ENCODE measurements at regions not wholly inside any gene's neighbourhood (a gene's known extent, or its start where the extent isn't known, plus 50 kb on each side); places are given as distances from the start of the nearest gene placed in this dataset.

GRCh38 chr4:179128299-179128698 lies 1686.1 kb upstream of the AGA start:
- no peaks in the 10 kb centered on the region for H3K4me1 ChIP-seq (ENCODE audit: control insufficient read depth, insufficient read depth, low read length)
- H3K9me3 ChIP-seq (replicated peaks; ENCODE audit: control insufficient read depth, insufficient read depth, low read length): no peaks in the 10 kb centered on the region
- H3K27ac ChIP-seq (ENCODE audit: control insufficient read depth, insufficient read depth): no peak overlapping the region
- RAD21 ChIA-PET (ENCODE audit: unreplicated experiment): interaction anchor here (0.8 to 1.5 kb wide), 4 partner anchors 16 to 492 kb away, joined by 3 to 4 read pairs (median 4); no protein-coding TSS in a partner anchor
- H3K9ac ChIP-seq (ENCODE audit: control insufficient read depth, insufficient read depth, low read length): no peak overlapping the region
- H3K4me2 ChIP-seq (ENCODE audit: control insufficient read depth, insufficient read depth): no peak overlapping the region
- H3K36me3 ChIP-seq (ENCODE audit: control insufficient read depth in 2 of 2, insufficient read depth in 2 of 2, low read length in 1 of 2): no peaks in the 10 kb centered on the region
- H3K79me2 ChIP-seq (ENCODE audit: control insufficient read depth, insufficient read depth, low read length): no peaks in the 10 kb centered on the region
- H2AFZ ChIP-seq (ENCODE audit: control insufficient read depth, low read depth, low read length): no peak overlapping the region
- CTCF ChIA-PET: interaction anchor here (1.4 kb wide), 1 partner anchor 219 kb away, joined by 4 read pairs; no protein-coding TSS in a partner anchor
- POLR2A ChIA-PET: interaction anchor here (0.5 kb wide), 1 partner anchor 1630 kb away, joined by 3 read pairs; no protein-coding TSS in a partner anchor
- no peaks in the 10 kb centered on the region for H4K20me1 ChIP-seq (ENCODE audit: control insufficient read depth, insufficient read depth)
- intact Hi-C loops (cut with micrococcal nuclease; ENCODE audit: unreplicated experiment): loop anchor here (2.0 kb wide), 1 partner anchor 479 kb away; no protein-coding TSS in a partner anchor
- ATAC-seq (peak; percentile 76), FAIRE-seq (no peak), DNase-seq (ENCODE audit: low read depth, low spot score) (peak; percentile 30)
- no peak overlapping the region for H3K4me3 ChIP-seq
- no TSS peak for BruUV-seq (replicated peaks)
- WGBS (ENCODE audit: insufficient coverage, insufficient replicate concordance, low lambda C conversion rate, missing lambda C conversion rate): 45% methylated on average over 4 of the region's 4 CpGs
- in situ Hi-C loops (cut with MboI): no loop called here
- SMC1A ChIA-PET (ENCODE audit: uncharacterized antibody, unreplicated experiment): interaction anchor here (0.6 to 1.7 kb wide), 10 partner anchors 8 to 496 kb away, joined by 3 to 5 read pairs (median 4); no protein-coding TSS in a partner anchor
- no peaks in the 10 kb centered on the region for H3K27me3 ChIP-seq (replicated peaks in 1 of 2; ENCODE audit: control insufficient read depth in 2 of 2, insufficient read depth in 2 of 2, low read length in 1 of 2)
- TF ChIP-seq ZNF24 (IDR thresholded peaks at IDR 0.05) (0 out of 2 replicates have a peak, but pooled peaks have one; percentile 33), CTCF (IDR thresholded peaks at IDR 0.05 in 2 of 3, conservative IDR thresholded peaks at IDR 0.05 in 1 of 3; ENCODE audit: control insufficient read depth in 2 of 3, extremely low read depth in 1 of 3, insufficient read depth in 1 of 3, low read depth in 3 of 3, low read length in 3 of 3) (no peak), KAT2A (conservative IDR thresholded peaks at IDR 0.05; ENCODE audit: control insufficient read depth, low read depth, low read length) (no peak), BMI1 (IDR thresholded peaks at IDR 0.05; ENCODE audit: borderline replicate concordance) (peak; percentile 44; the same call in 1 of the 2 replicates), IRF4 (IDR thresholded peaks at IDR 0.05; ENCODE audit: low read depth, low read length) (no peak), RUNX3 (IDR thresholded peaks at IDR 0.05; ENCODE audit: low read length) (peak; percentile 31; the same call in 1 of the 2 replicates), DPF2 (IDR thresholded peaks at IDR 0.05) (peak; percentile 77), SPI1 (IDR thresholded peaks at IDR 0.05; ENCODE audit: borderline replicate concordance, insufficient read depth, low read depth, low read length) (no peak), ZNF217 (IDR thresholded peaks at IDR 0.05) (peak; percentile 74; the same call in 1 of the 2 replicates), IKZF1 (conservative IDR thresholded peaks at IDR 0.05) (peak; percentile 72), SMAD1 (IDR thresholded peaks at IDR 0.05; ENCODE audit: low read depth, partially characterized antibody) (peak; percentile 72), IKZF2 (IDR thresholded peaks at IDR 0.05) (peak in 1 of 2 experiments; percentile 63; a peak in 2 of 4 replicates), STAT3 (IDR thresholded peaks at IDR 0.05; ENCODE audit: low read depth, low read length) (0 out of 2 replicates have a peak, but pooled peaks have one; percentile 34), PKNOX1 (IDR thresholded peaks at IDR 0.05) (peak; percentile 70), SMAD5 (IDR thresholded peaks at IDR 0.05; ENCODE audit: low read depth) (no peak), ATF7 (IDR thresholded peaks at IDR 0.05; ENCODE audit: low read depth) (peak; percentile 92), SREBF2 (IDR thresholded peaks at IDR 0.05; ENCODE audit: low read length) (no peak), MTA2 (IDR thresholded peaks at IDR 0.05; ENCODE audit: low read depth) (peak; percentile 97), BHLHE40 (IDR thresholded peaks at IDR 0.05; ENCODE audit: borderline replicate concordance in 1 of 2, low read depth in 2 of 2, low read length in 1 of 2) (0 out of 4 replicates have a peak, but pooled peaks have one; percentile 16 to 36), RFX5 (IDR thresholded peaks at IDR 0.05; ENCODE audit: low read depth, low read length) (no peak), NBN (IDR thresholded peaks at IDR 0.05) (0 out of 2 replicates have a peak, but pooled peaks have one; percentile 23), TBL1XR1 (IDR thresholded peaks at IDR 0.05; ENCODE audit: low read depth, low read length) (peak; percentile 74; the same call in 1 of the 2 replicates)
- TF ChIP-seq, protein P1, sequence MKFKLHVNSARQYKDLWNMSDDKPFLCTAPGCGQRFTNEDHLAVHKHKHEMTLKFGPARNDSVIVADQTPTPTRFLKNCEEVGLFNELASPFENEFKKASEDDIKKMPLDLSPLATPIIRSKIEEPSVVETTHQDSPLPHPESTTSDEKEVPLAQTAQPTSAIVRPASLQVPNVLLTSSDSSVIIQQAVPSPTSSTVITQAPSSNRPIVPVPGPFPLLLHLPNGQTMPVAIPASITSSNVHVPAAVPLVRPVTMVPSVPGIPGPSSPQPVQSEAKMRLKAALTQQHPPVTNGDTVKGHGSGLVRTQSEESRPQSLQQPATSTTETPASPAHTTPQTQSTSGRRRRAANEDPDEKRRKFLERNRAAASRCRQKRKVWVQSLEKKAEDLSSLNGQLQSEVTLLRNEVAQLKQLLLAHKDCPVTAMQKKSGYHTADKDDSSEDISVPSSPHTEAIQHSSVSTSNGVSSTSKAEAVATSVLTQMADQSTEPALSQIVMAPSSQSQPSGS (IDR thresholded peaks at IDR 0.05; ENCODE audit: low read length): peak; percentile 31; the same call in 1 of the 2 replicates

All from GM12878 (cell line).